Right lobe of liver (tissue), 6 donors: ENCODE measurements at regions not wholly inside any gene's neighbourhood (a gene's known extent, or its start where the extent isn't known, plus 50 kb on each side); places are given as distances from the start of the nearest gene placed in this dataset.

ENCODE experiments used
- ATAC-seq, 4 donors: fragments of 200-7000 bp; cut with Tn5 transposase; one replicate each; pipeline ENCODE4 v1.9.1; 2020; ENCODE audit warnings: mild to moderate bottlenecking in 4 of 4, moderate library complexity in 4 of 4
- DNase-seq, 3 donors: peaks; one replicate each; pipeline ENCODE4 v3.0.0-alpha.2; 2020
- H3K27ac ChIP-seq, 3 donors: fragments of 200-600 bp; one replicate each; pipeline ENCODE4 v1.8.0; 2022
- H3K27me3 ChIP-seq, 2 donors: fragments of 200-600 bp; one replicate each; pipeline ENCODE4 v1.8.0; 2022
- H3K36me3 ChIP-seq, 4 donors: fragments of 200-600 bp; sonication (generic) in 1 of 4; one replicate each; pipeline versions ENCODE4 v1.5.1 to v1.8.0; 2017 to 2022; ENCODE audit warnings: control low read depth in 1 of 4
- H3K4me1 ChIP-seq, 4 donors: fragments of 200-600 bp; sonication (generic) in 1 of 4; one replicate each; pipeline versions ENCODE4 v1.5.1 to v1.8.0; 2017 to 2022; ENCODE audit warnings: control low read depth in 1 of 4
- H3K4me3 ChIP-seq, 3 donors: fragments of 200-600 bp; one replicate each; pipeline ENCODE4 v1.8.0; 2022
- H3K9me3 ChIP-seq, 4 donors: fragments of 200-600 bp; sonication (generic) in 1 of 4; one replicate each; pipeline versions ENCODE4 v1.5.1 to v1.8.0; 2017 to 2022; ENCODE audit warnings: control low read depth in 1 of 4
- POLR2A ChIP-seq: fragments of 450-650 bp; IDR thresholded peaks from one replicate; pipeline ENCODE4 v1.6.1; 2017; ENCODE audit warnings: antibody characterized with exemption, mild to moderate bottlenecking
- WGBS: methylation state at CpG from one replicate; pipeline ENCODE4 v1.1.6; 2018; ENCODE audit warnings: low coverage, low lambda C conversion rate; ENCODE audit not compliant: insufficient coverage; ENCODE audit errors: missing lambda C conversion rate; 5-methylcytosine and 5-hydroxymethylcytosine counted together
- intact Hi-C, 2 donors: fragments of 100-400 bp; cut with DNase I; formaldehyde crosslinking; loops; one replicate each; pipeline versions ENCODE4 v1.11.2 to v1.14.1; 2022
- TF ChIP-seq, protein P1 (sequence below), 4 donors: fragments of 200-600 bp in 3 of 4; fragments of 450-650 bp in 1 of 4; IDR thresholded peaks; one replicate each; pipeline versions ENCODE4 v1.5.1 to v1.8.0; 2016 to 2022; ENCODE audit warnings: antibody characterized with exemption in 4 of 4, mild to moderate bottlenecking in 2 of 4
- donor health status: DM: no; HTN: yes; CAD: no.
- donor health status: DM: no; HTN: no; CAD: no.
- donor health status: DM: no; HTN: no; CAD: no.
- donor health status: DM: no; HTN: yes; CAD: no.
- donor health status: DM: no; HTN: yes; CAD: no.

DNA sequence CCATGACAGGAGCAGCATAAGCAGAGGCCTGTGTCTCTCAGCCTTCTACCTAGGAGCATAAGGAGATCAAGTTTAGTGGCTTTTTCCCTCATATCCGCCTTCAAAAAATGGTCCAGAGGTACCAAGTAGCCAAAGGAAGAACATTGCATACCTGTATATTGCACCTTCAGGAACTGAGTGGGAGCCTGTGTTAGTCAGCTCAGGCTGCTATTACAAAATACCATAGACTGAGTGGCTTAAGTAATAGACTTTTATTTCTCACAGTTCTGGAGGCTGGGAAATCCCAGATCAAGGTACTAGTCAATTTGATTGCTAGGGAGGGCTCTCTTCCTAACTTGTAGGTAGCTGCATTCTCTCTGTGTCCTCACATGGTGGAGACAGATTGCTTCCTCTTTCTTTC is 597.4 kb upstream of the PTGER4 start:
- ATAC-seq (no peak), DNase-seq (no peak)
- intact Hi-C loops, result no loop called here
- Histone ChIP-seq H3K9me3 (no peaks in the 10 kb centered on the region), H3K4me1 (no peaks in the 10 kb centered on the region), H3K4me3 (no peak overlapping the region), H3K27ac (no peak overlapping the region), H3K36me3 (no peaks in the 10 kb centered on the region), H3K27me3 (peaks cover 0 to 4% of the 10 kb centered on the region in 2 donors)
- 0% methylated on average over 1 of the region's 1 CpG for WGBS
- TF ChIP-seq, protein P1, sequence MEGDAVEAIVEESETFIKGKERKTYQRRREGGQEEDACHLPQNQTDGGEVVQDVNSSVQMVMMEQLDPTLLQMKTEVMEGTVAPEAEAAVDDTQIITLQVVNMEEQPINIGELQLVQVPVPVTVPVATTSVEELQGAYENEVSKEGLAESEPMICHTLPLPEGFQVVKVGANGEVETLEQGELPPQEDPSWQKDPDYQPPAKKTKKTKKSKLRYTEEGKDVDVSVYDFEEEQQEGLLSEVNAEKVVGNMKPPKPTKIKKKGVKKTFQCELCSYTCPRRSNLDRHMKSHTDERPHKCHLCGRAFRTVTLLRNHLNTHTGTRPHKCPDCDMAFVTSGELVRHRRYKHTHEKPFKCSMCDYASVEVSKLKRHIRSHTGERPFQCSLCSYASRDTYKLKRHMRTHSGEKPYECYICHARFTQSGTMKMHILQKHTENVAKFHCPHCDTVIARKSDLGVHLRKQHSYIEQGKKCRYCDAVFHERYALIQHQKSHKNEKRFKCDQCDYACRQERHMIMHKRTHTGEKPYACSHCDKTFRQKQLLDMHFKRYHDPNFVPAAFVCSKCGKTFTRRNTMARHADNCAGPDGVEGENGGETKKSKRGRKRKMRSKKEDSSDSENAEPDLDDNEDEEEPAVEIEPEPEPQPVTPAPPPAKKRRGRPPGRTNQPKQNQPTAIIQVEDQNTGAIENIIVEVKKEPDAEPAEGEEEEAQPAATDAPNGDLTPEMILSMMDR (IDR thresholded peaks at IDR 0.05), result no peak
- TF ChIP-seq POLR2A, result no peak

DNA sequence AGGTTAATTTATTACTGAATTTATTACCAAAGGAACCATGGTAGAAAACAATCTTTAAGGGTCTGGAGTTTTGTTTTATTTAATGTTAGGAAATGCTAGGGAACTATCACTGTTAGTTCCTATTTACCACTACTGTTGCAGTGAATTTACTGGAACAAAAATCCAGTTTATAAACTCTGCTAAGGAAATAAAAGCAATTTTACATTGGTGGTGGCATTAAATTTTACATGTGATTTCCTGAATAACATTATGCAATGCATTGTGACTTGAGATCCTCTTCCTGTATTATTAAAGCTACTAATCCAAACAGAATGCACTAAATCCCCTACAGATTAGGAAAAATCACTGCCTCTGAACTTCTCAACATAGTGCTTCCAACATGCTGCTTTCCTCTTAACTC is 599.5 kb upstream of the PTGER4 start:
- Histone ChIP-seq H3K4me3 (no peak overlapping the region), H3K36me3 (no peaks in the 10 kb centered on the region), H3K9me3 (no peaks in the 10 kb centered on the region), H3K27ac (no peak overlapping the region), H3K4me1 (no peaks in the 10 kb centered on the region), H3K27me3 (peaks cover 0 to 4% of the 10 kb centered on the region in 2 donors)
- intact Hi-C loops, result no loop called here
- DNase-seq, result no peak
- TF ChIP-seq, protein P1 (IDR thresholded peaks at IDR 0.05), result no peak
- no peak for TF ChIP-seq POLR2A
- ATAC-seq, result no peak

DNA sequence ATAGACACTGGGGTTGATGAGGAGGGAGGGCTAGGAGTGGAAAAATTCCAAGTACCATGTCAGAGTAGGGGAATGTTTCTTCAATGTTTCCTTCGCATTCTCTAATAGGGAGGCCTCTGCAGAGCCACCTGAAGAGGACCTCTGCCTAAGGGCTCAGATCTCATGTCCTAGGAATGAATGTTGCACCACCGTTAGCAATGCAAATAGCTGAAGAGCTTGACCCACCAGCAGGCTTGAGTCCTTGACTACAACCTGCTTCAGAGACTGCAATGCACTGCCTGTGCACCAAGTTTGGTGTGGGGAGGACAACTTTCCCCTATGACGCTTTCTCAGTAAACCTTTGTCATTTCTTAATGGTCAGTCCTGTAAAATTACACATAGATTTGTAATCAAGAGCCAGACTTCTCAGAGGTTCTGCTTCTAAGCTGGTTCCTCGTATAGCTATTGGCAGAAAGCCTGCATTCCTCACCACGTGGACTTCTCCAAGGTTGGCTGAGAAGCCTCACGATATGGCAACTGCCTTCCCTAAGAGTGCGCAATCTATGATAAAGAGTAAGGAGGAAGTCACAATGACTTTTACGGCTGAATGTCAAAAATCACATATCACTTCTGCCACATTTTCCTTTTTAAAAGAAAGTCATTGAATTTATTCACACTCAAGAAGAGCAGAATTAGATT is 600.7 kb upstream of the PTGER4 start:
- H3K9me3 ChIP-seq, result no peaks in the 10 kb centered on the region
- TF ChIP-seq, protein P1 (IDR thresholded peaks at IDR 0.05), result no peak
- no peak for TF ChIP-seq POLR2A
- DNase-seq (no peak), ATAC-seq (peak in 1 of 4 donors; percentile 54)
- H3K36me3 ChIP-seq, result no peaks in the 10 kb centered on the region
- no peaks in the 10 kb centered on the region for H3K4me1 ChIP-seq
- peaks cover 0 to 4% of the 10 kb centered on the region in 2 donors for H3K27me3 ChIP-seq
- no peak overlapping the region for H3K4me3 ChIP-seq
- intact Hi-C loops, result no loop called here
- H3K27ac ChIP-seq, result no peak overlapping the region
- WGBS, result 66% methylated on average over 7 of the region's 8 CpGs

DNA sequence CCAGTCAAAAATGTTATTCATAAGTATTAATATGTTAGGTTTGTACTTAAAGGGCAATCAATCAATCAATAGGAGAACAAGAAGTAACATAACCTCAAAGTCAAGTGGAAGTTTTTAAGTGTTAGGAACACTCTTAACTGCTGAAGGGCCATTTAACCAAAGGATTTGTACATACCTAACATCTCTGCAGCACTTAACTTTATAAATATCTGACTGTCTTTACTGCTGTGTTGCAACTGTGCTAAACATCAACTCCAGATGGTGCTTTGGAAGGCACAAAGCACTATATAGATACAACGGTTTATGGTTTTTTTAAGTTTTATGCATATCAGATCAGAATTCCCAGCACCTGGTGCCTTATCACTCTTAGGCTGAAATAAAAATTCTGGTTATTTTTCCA is 604.9 kb upstream of the PTGER4 start:
- no peaks in the 10 kb centered on the region for H3K36me3 ChIP-seq
- TF ChIP-seq POLR2A, result no peak
- TF ChIP-seq, protein P1 (IDR thresholded peaks at IDR 0.05), result no peak
- no peak overlapping the region for H3K4me3 ChIP-seq
- intact Hi-C loops, result no loop called here
- DNase-seq (no peak), ATAC-seq (no peak)
- H3K27ac ChIP-seq, result no peak overlapping the region
- 86% methylated on average over 1 of the region's 1 CpG for WGBS
- H3K27me3 ChIP-seq, result no peaks in the 10 kb centered on the region
- no peaks in the 10 kb centered on the region for H3K4me1 ChIP-seq
- no peaks in the 10 kb centered on the region for H3K9me3 ChIP-seq

DNA sequence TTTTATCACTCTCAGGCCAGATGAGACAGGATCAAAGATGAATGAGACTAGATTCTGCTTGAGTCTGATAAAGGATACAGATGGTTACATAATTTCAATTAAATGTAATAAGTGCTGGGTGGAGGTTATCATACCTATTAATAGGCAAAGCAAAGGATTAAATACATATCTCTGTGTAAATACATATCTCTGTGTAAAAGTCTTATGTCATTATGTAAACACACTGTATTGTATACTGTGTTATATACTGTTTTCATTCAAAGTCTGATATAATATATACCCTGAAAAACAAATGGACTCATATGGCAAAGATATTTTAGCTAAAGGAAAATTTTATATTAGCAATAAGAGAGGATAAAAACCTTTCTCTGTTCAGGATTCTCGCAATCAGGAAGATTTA is 605.8 kb upstream of the PTGER4 start:
- no peak for DNase-seq
- no peaks in the 10 kb centered on the region for H3K27me3 ChIP-seq
- no peak for ATAC-seq
- no peaks in the 10 kb centered on the region for H3K4me1 ChIP-seq
- TF ChIP-seq, protein P1 (IDR thresholded peaks at IDR 0.05), result no peak
- no peak for TF ChIP-seq POLR2A
- no peaks in the 10 kb centered on the region for H3K36me3 ChIP-seq
- WGBS, result 81% methylated on average over 1 of the region's 1 CpG
- no peak overlapping the region for H3K27ac ChIP-seq
- H3K4me3 ChIP-seq, result no peak overlapping the region
- no peaks in the 10 kb centered on the region for H3K9me3 ChIP-seq
- intact Hi-C loops, result no loop called here
